AG09309 (cell line): ENCODE measurements at regions not wholly inside any gene's neighbourhood (a gene's known extent, or its start where the extent isn't known, plus 50 kb on each side); places are given as distances from the start of the nearest gene placed in this dataset.
A peak's percentile ranks its signal among the peaks of the same experiment; 100 is the strongest.

ENCODE experiments used
- DNase-seq: peaks from one replicate; pipeline ENCODE4 v3.0.0-alpha.2; 2010; ENCODE audit warnings: low read depth
- H3K4me3 ChIP-seq: 2 replicates; pipeline ENCODE4 v1.5.1; 2011; ENCODE audit warnings: mild to moderate bottlenecking, low read depth, low read length, moderate library complexity; ENCODE audit not compliant: control insufficient read depth
- CTCF ChIP-seq: IDR thresholded peaks from 2 replicates; pipeline ENCODE4 v1.5.1; 2011; ENCODE audit warnings: mild to moderate bottlenecking, low read depth, low read length, inconsistent platforms; ENCODE audit not compliant: insufficient read depth, control insufficient read depth; ENCODE audit errors: missing control alignments

- no peak overlapping the region for H3K4me3 ChIP-seq
- TF ChIP-seq CTCF: peak; percentile 37
- DNase-seq: peak; percentile 5
Measured at GRCh38 chr10:2938869-2939268, 128.5 kb upstream of the PFKP start.

GRCh38 chr10:2936816-2937215, 130.5 kb upstream of the PFKP start:
- no peak for DNase-seq
- no peak for TF ChIP-seq CTCF

GRCh38 chr10:2935647-2936386, 131.5 kb upstream of the PFKP start:
- no peak for TF ChIP-seq CTCF
- no peak overlapping the region for H3K4me3 ChIP-seq
- no peak for DNase-seq

More at GRCh38 chr10:2936816-2937215, 130.5 kb upstream of the PFKP start:
- H3K4me3 ChIP-seq: no peak overlapping the region

- H3K4me3 ChIP-seq: no peak overlapping the region
- no peak for TF ChIP-seq CTCF
- DNase-seq: no peak
Measured at GRCh38 chr10:2933924-2934323, 133.4 kb upstream of the PFKP start.

GRCh38 chr10:2933519-2933918, 133.8 kb upstream of the PFKP start:
- TF ChIP-seq CTCF: no peak
- DNase-seq: no peak
- no peak overlapping the region for H3K4me3 ChIP-seq

- no peak overlapping the region for H3K4me3 ChIP-seq
- no peak for DNase-seq
- no peak for TF ChIP-seq CTCF
Measured at GRCh38 chr10:2933071-2933470, 134.3 kb upstream of the PFKP start.

- no peak for DNase-seq
- TF ChIP-seq CTCF: no peak
- no peak overlapping the region for H3K4me3 ChIP-seq
Measured at GRCh38 chr10:2929480-2930258, 137.7 kb upstream of the PFKP start.
